ENCODE measurements at regions not wholly inside any gene's neighbourhood (a gene's known extent, or its start where the extent isn't known, plus 50 kb on each side); places are given as distances from the start of the nearest gene placed in this dataset.

DNA sequence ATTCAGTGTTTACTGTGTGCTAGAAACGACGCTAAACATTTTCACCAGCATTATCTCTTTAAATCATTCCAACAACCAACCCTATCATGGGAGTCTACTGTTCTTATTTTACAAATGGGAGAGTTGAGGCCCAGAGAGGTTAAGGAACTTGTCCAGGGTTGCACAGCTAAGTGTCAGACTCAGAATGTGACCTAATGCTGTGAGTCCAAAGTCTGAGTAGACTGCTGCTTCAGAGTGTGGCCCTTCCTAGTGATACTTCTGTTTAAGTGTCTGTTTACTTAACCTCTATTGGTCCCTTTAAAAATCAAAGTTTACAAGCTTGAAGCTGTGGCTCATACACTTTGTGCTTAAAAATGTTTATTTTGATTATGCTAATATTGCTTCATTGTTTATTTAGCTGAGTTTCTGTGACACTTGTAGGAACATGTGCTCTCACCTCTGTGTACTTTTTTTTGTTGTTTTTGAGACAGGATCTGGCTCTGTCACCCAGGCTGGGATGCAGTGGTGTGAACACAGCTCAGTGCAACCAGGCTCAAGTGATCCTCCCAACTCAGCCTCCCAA, 84.4 kb upstream of the SYPL1 start:
- no peak for DNase-seq (ENCODE audit: low read depth in 2 of 2)

GRCh38 chr7:106193661-106194060, 81.5 kb upstream of the SYPL1 start:
- no peak for DNase-seq (ENCODE audit: low read depth in 2 of 2)

DNA sequence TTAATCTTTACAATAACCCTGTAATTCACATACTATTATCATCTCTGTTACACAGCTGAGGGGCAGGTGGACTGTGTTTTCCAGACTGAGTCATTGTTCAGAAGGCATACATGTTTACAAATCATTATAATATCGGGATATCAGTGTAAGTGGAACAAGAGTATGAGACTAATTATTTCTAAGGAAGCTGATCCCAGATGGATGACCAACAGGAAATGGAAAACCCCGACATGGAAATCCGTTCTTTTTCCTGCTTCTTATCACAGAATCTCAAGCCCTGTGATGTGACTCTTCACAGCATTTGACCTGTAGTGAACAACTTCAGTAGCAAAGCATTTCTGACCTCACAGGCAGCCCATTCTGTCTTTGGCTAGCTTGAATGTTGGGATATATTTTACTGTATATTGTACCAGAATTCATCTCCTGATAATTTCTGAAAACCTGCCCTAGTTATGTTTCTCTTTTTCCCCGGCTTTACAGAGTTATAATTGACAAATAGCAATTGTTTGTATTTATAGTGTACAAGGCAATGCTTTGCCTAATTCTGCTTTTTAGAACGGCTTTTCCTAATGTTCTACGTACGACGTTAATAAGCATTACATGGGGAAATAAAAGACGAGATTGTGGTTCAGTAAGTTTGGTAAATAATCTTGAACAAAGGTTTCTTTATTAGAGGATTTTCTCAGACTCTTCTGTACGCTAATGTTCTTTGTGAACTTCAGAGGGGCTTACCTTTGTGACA, 78.6 kb upstream of the SYPL1 start:
- DNase-seq (ENCODE audit: low read depth in 2 of 2) = no peak

GRCh38 chr7:106187613-106188350, 75.7 kb upstream of the SYPL1 start:
- no peak for DNase-seq (ENCODE audit: low read depth in 2 of 2)

- no peak for DNase-seq (ENCODE audit: low read depth in 2 of 2)
These were observed 73.6 kb upstream of the SYPL1 start for GRCh38 chr7:106185719-106186118.

GRCh38 chr7:106183952-106184351, 71.8 kb upstream of the SYPL1 start:
- DNase-seq (ENCODE audit: low read depth in 2 of 2) = no peak

DNA sequence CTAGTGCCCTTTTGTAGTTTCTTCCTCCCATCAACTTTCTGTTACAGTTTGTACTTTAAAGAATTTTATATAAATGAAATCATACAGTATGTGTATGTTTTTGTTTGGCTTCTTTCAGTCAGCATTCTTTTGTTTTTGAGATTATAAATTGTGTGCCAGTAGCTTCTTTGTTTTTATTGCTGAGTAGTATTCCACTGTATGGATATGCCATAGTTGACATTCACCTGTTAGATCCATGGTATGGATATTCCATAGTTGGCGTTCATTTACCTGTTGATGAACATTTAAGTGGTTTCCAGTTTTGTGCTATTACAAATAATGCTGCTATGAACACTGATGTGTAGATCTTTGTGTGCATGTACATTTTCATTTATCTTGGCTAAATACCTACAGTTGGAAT, 70.8 kb upstream of the SYPL1 start:
- DNase-seq (ENCODE audit: low read depth in 2 of 2) = no peak

DNA sequence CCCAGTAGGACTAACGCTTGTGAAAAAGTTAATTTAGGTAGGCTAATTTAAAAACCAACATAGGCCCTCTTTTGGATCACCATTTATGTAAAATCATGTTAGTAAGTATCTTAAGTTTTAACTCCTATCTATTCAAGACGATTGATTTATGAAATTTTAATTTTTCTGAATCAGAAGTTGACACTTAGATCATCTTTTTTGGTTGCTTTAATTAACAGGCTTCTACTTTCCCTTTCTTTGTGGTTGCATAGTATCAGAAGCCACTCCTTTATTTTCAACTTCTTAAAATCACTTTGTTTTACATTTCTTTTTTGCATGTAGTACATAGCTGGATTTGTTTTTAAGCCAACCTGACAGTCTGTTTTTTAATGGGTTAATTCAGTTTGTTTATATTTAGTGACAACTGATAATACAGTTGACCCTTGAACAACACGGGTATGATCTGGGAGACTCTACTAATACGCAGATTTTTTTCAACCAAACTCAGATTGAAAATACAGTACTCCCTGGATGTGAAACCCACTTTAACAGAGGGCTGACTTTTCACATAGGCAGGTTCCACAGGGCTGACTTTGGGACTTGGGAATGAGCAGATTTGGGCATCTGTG, 69.7 kb upstream of the SYPL1 start:
- no peak for DNase-seq (ENCODE audit: low read depth in 2 of 2)

DNA sequence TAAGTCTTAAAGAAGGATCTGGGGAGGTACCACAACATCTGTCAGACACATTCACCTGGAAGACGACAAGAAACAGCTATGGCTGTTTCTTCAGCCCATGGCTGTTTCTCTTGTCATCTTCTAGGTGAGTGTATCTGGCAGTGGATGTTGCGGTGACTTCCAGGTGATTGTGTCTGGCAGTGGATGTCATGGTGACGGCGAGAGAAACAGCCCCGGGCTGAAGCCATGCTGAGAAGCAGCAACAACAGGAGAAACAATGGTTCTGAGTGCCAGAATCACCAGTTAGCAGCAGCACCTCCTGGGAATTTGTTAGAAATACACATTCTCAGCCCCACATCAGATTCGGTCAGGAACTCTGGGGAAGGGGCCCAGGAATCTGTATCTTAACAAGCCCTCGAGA, 68.6 kb upstream of the SYPL1 start:
- DNase-seq (ENCODE audit: low read depth in 2 of 2) = no peak

- no peak for DNase-seq (ENCODE audit: low read depth in 2 of 2)
These were observed 67.1 kb upstream of the SYPL1 start for GRCh38 chr7:106179256-106179655.

DNA sequence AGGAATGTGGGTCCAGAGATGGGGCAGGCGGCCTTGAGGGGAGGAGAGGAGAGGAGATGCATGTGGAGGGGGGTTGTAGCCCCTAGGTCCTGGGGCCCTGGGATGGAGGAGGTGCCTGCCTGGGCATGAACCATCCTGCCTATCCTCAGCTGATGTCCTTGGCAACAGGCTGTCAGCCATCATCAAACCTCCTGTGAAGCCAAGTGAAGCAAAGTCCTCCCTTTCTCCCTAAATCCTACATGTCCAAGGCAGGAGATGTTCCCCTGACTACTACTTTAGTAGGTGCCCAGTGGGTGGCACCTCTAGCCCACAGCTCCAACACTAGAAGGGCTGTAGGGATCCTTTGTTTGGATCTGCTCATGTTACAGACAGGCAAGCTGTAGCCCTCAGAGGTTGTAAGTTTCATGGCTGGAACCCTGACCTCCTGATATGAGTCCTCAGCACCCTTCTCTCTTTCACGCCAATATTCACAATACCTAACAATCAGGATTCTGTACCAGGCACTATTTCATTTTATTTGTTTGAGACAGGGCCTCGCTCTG, 66.6 kb upstream of the SYPL1 start:
- DNase-seq (ENCODE audit: low read depth in 2 of 2) = no peak

- no peak for DNase-seq (ENCODE audit: low read depth in 2 of 2)
These were observed 65.9 kb upstream of the SYPL1 start for GRCh38 chr7:106177738-106178592.

DNA sequence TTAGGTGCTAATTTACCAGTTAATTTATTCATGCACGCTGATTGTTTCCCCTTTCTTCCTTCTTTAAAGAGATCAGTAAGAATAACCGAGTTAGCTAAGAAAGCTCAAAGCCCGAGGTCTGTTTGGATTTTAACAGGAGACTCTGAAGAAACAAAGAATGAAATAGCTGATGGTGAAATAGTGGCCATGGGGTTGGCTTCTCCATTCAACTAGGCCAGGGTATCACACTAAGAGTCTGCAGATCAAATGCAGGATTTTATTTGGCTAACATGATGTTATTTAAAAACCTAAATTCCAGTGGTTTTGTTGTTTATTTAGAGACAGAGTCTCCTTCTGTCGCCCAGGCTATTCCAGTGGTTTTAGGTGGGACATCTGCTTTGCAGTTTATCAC, 65.2 kb upstream of the SYPL1 start:
- no peak for DNase-seq (ENCODE audit: low read depth in 2 of 2)

- DNase-seq (ENCODE audit: low read depth in 2 of 2) = peak; percentile 47 to 65
These were observed 64.5 kb upstream of the SYPL1 start for GRCh38 chr7:106176414-106177299.

GRCh38 chr7:106175507-106175906, 63.4 kb upstream of the SYPL1 start:
- DNase-seq (ENCODE audit: low read depth in 2 of 2) = no peak

GRCh38 chr7:106170651-106171050, 58.5 kb upstream of the SYPL1 start:
- no peak for DNase-seq (ENCODE audit: low read depth in 2 of 2)

- no peak for DNase-seq (ENCODE audit: low read depth in 2 of 2)
These were observed 57.9 kb upstream of the SYPL1 start for GRCh38 chr7:106169821-106170610.

DNA sequence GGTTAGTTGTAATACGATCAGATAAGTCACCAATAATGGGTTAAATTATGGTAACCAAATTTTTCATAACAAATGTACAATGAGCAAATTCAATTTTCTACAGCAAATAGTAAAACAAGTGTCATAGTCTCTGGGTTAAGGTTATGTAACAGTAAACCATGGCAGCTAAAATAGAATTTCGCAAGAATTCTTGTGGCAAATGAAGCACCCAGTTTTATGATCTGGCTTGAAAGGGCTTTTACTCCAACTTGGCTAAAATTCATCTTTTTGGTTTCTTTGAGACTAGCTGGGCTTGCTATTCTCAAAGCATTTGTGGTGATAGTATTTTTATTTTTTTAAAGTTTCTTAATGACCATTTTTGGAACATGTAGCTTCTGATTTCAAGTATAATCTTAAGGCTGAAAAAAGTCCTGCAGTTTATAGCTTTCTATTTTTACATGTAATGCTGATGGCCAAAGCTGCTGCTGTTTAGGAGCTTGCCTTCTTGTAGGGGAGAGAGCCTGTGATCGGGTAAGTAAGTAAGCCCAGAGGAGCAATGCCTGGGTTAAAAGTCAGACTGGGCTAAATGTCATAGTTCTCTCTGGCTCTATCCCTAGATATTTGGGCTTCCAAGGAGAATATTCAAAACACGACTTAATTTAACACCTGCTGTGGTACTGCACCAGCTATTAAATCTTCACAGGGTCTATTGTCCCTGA, 55.5 kb upstream of the SYPL1 start:
- no peak for DNase-seq (ENCODE audit: low read depth in 2 of 2)
